GM19240 (cell line): ENCODE measurements at regions not wholly inside any gene's neighbourhood (a gene's known extent, or its start where the extent isn't known, plus 50 kb on each side); places are given as distances from the start of the nearest gene placed in this dataset.

ENCODE experiments used
- DNase-seq: peaks from one replicate; pipeline ENCODE4 v3.0.0; 2011; ENCODE audit warnings: low spot score; ENCODE audit not compliant: insufficient read length

DNA sequence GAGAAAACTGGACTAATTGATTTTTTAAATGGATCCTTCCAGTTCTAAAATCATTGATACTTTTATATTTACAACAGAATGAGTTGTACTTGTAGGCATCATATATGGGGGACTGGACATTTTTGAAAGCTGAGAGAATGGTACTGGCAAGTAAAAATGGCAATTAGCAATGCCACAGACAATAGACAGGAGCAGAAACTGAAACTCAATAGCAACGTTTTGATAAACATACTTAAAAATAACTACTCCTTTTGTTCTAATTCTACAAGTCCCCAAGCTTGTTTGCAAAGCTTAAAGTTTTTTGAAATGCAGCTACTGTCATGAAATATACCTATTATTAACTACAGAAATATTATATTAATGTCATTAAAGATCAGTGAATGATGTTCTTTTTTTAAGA is 52.8 kb upstream of the FBXL7 start:
- DNase-seq, result no peak

DNA sequence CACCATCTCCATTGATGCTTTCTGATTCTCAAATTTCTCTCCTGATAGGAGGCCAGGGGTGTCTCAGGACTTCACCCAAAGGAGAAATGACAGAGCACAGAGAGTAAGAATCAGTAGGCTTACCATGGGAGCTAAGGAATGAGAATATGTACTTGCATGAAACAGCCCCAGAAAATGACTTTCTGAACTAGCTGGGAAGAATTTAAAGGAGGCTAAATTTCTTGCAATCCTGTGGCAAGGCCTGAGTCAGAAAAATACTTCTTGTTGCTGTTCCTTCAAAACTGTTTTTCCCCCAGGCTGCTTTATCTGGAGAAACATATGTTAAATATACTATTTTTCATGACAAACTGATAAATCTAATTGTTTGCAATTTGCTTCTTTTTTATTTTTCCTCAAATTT is 53.4 kb upstream of the FBXL7 start:
- DNase-seq, result no peak

DNA sequence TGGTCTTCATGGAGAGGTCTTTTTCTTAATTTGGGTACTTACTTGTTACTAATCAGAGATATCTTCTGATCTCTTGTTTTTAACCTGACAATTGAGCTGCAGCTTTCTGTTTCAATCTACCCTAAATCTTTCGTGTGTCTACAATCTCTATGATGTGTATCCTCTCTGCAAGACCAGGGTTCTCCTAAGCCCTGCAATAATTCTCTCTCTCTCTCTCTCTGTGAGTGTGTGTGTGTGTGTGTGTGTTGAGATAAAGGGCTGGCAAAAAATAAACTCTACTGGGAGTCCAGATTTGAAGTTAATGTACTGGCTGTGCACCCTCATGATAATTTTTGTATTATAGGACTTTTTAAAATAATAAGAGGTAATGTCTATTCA is 57.8 kb upstream of the FBXL7 start:
- DNase-seq, result no peak

DNA sequence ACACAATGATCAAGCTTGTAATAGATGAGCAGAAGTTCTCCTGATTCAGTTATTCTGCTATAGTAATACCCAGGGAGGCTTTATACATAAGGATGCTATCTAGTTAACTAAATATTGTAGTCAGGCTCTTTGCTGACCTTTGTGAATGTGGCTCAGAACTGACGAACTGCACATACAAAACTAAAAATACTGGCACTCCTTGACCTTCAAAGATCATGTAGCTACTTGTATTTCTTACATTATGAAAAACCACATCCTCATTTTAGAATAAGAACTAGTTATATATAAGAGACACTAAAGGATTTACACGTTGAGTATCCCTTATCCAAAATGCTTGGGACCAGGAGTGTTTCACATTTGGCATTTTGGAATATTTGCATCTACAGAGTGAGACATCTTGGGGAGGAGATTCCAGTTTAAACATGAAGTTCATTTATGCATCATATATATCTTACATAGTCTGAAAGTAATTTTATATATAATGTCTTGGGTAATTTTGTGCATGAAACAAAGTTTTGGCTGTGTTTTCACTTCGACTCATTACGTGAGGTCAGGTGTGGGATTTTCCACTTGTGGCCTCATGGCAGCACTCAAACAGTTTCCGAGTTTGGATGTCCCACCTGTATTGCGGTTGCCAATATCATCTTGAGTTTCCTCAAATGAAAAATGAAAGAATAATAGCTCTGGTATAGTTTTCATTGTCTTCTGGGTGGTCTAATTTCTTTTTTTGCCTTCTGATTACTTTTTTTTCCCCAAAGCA is 58.4 kb upstream of the FBXL7 start:
- no peak for DNase-seq

DNA sequence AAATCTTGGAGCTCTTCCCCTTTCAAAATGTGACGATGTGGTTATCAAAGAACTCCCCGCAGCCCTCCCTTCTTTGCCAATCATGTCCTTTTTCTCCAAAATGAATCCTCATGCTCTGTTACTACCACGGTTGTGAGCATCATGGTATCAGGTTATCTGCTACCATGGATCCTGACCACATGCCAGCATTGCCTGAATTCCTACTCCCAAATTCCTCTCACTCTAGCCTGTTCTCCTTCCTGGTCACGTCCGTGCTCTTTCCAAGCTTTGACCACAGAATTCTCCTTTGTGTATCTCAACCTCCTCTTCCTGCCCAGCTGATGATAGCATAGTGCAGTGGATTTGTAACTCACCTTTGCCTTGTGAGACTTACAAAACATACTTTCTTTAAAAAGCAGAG is 59.5 kb upstream of the FBXL7 start:
- DNase-seq, result no peak

DNA sequence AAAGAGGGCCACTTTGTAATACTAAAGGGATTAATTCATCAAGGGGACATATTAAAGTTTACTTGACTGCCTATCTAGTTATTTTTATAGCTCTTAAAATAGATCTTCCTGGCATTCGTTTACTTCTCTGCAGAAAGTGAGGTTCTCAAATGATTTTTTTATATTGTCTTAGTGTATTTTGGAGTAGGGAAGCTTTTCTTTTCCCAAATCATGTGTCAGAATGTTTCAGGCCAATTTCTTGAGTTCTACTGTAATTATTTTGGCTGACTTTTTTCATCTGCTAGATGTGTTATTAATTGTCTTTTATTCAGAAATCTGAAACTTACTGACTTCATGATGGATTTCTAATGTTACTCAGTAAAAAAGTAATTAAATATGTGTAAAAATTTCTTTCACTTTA is 60.2 kb upstream of the FBXL7 start:
- no peak for DNase-seq

DNA sequence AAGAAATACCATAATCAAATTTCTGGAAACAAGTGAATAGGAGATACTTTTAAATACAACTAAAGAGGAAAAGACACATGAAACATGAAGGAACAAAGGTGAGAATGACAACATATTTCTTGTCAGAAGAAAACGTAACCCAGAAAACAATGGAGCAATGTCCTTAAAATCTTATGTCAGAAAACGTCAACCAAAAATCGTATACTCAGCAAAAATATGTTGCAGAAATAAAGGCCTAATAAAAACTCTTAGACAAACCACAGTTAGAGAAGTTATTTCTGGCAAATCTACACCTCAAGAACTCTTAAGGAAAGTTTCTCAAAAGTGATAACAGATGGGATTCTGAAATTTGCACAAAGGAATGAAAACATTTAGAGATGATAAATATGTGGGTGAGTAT is 66.3 kb upstream of the FBXL7 start:
- no peak for DNase-seq

DNA sequence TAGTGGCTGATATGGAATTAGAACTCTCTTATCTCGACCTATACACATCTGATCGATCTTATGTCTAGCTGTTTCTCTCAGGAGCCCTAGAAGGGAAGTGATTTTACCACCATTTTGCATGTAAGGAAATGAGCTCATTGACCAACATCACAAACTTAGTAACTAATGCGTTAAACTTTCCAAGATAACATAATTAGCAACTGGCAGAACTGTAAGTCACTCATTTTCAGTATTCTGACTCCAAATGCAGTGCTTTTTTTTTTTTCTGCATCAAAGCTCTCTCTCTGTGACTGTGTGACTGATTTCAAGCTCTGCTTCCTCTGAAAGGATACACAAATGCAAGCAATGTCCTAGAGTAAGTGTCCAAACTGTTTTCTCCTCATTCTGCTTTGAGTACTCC is 68.1 kb upstream of the FBXL7 start:
- DNase-seq, result no peak

DNA sequence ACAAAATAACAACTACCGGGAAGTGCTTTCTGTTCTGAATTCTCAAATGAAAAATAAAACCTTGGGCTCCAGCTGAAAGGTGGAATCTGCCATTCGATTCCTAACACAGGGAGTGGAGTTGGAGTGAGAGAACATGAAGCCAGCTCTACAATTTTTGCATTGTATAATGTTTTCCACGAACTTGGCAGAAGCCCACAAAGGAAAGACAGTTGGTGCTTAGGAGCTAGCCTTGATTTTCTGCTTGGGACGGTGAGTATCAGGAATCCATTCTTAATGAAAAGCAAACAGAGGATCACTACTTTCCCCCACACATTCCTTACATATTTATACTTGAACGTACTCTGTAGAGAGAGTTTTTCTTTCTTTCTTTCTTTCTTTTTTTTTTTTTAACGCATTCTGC is 74.2 kb upstream of the FBXL7 start:
- no peak for DNase-seq

DNA sequence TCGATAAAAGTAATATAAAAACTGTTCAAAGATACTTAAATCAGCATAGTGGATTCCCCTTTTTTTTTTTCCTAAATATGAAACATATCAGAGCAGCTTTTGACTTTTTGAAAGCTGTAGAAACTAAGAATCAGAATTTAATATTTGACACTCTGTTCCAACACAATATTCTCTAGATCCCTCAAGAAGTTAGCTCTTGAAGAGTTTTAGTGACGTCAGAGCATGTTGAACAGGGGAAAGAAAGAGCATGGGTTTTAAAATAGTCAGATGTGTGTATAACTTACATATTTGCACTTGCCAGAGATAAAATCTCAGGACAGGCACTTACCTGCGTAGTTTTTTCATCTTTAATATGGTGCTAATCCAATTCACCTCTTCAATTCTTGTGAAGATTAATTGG is 75.2 kb upstream of the FBXL7 start:
- DNase-seq, result no peak

DNA sequence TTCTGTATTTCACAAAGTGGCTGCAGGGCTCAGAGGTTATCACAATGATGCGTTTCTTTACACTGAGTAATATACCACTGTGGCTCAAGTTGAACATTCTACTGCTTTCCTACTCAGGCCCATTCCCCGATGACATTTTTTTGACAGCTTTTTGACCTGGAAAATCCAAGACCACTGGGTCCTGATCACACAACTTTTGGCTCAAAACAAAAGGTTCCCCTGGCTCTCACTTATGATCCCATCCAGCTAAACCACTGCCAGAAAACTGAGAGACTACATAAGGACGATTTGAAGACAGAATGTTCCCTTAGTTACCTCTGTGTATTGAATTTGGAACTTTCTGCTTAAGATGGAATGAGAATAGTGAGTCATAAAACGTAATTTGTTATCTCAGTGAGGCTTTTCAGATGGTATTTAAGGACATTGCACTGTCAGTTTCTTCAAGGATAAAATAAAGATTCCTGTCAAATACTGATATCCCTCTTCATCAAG is 78.0 kb upstream of the FBXL7 start:
- DNase-seq, result no peak

DNA sequence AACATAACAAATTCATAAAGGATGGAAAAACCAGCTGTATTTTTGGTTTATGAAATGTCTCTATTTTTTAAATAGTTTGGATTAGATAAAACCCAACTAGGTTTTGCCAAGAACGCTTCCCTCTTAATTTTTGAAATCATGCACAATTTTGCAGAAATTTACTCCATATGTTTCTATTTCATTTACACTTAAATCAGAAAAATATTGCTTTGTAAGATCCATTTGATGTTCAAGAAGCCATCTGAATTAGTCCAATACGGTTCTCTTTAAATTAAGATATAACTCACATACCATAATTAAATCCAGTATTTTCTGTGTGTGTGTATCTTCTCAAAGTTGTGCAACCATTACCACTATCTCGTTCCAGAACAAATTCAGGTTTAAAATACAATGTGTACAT is 78.6 kb upstream of the FBXL7 start:
- DNase-seq, result no peak

DNA sequence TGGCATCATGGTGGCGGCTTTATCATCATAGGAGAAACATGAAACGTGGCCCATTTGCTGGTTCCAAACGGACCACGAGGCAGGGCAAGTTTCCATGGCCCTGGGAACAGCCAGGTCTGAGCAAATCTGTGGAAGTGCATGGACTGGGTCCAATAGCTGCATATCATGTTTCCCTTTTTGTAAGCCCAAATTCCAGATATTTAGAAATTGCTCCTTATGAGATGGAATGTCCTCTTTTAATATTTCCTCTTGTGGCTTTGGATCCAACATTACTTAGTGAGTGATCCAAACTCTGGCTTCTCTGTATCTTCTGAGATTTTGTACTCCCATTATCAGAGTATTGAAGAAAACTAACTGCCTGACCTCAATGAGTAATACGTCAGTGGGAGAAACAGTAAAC is 79.8 kb upstream of the FBXL7 start:
- DNase-seq, result no peak

DNA sequence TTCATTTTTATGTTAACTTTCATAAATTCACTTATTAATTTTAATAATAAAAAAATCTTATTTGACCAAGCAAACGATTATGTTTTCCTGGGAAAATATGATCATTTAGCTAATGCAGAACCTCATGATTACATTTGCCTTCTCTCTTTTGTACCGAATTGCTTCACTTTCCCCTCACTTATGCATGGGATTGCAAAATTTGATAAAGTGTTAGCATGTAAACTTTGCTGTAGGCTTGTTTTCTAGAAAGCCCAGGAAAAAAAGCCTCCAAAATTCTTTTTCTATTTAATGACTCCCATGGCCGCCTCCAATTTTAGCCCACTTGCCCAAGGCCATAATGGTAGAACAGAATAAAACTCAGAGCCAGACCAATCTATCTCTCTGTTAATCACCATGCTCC is 82.8 kb upstream of the FBXL7 start:
- DNase-seq, result no peak

DNA sequence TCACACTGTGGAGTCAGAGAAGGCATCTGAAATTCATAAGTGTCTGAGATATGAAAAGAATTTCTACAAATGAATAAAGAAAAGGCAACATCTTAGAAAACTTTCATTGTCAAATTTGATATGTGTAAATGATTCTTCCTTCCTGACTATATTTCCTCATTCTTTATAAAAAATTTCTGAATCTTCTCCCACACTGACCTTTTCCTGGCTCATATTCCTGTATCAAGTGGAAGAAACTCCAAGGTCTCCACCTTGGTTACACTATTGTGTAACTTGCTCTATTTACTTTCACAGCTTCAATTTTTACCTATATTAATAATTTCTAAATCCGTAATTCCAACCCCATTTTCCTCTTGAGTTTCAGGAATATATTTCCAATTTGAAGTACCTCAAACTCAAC is 93.5 kb upstream of the FBXL7 start:
- no peak for DNase-seq

DNA sequence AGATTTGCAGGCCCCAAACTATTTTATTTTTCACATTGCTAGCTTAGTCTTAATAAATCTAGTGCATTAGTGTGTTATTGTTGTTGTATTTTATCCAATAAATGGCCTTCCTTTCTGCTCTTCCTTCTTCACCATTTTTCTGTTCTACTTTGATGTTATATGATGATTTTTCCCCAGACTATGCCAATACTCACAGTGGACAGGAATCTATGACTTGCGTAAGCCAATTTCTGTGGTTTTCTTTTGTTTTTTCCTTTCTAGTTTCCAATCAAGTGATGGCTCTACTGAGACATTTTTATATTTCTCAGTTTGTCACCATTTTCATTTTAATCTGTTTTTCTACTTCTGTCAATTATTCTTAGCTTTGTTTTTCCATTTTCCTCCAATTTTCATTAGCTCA is 106.8 kb upstream of the FBXL7 start:
- DNase-seq, result no peak

DNA sequence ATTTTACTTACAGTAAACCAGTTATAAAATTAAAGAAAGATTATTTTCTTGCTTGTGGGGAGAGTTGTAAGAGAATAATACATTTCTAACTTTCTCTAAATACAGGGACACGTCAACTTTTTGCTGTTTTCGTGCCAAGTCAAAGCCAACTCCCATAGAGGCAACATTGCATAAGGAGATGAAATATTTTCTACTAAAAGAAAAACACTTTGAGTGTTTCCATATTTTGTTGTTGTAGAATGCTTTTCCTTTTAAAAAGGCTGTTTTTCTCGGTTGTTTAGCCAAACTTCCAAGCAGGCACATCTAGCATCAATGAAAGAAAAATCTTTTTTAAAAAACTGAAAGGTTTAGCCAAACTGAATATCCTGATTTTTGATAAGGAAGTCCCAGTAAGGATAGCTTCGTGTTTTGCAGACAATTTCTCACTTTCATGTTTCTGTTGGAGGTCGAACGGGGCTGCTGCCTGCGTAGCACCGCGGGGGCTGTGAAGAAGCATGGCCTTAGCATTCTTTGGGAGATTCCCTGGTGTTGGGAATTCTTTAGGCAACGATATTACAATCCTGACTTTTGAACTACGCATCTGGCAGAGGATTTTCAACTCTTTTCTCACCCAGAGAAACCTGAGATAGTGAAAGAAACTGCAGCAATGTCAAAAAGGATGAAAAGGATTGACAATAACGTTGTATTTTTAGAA is 108.1 kb upstream of the FBXL7 start:
- no peak for DNase-seq

DNA sequence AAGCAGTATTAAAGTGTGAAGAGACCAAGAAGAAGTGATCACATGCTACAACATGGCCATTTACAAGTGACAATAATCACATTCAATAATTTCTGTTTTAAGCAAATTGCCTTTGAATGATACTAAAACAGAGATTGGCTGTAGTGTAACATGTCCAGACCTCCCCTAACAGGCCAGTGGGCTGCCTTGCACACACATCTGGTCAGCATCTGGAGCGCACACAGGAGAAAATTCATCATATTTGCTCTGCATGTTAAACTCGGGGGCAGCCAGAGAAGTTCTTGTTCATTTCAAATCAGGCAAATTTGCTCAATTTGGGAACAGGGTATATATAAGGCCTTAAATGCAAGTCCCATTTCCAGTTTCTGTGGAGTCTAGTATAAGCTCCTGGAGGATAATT is 111.1 kb upstream of the FBXL7 start:
- DNase-seq, result no peak

DNA sequence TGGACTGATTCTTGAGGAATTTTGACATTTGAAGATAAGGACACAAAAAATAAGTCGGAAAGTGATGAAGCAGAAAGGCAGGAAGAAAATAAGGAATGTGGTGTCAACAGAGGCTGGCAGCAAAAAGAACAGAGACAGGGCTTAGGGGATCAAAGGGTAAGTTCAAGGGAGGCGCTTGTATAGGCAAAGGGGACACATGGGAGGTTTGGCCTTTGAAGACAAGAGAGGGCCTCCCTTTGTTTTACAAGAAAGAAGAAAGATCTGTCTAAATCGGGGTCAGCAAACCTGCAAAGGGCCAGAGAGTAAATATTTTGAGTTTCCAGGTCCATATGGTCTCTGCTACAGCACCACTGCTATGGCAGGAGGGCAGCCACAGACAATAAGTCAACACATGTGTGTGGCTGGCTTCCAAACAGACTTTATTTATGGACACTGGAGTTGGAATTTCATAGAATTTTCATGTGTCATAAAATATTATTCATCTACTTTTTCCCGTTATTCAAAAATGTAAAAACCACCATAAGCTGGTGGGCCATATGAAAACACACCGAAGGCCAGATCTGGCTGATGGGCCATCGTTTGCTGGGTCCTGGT is 112.0 kb upstream of the FBXL7 start:
- DNase-seq, result no peak

DNA sequence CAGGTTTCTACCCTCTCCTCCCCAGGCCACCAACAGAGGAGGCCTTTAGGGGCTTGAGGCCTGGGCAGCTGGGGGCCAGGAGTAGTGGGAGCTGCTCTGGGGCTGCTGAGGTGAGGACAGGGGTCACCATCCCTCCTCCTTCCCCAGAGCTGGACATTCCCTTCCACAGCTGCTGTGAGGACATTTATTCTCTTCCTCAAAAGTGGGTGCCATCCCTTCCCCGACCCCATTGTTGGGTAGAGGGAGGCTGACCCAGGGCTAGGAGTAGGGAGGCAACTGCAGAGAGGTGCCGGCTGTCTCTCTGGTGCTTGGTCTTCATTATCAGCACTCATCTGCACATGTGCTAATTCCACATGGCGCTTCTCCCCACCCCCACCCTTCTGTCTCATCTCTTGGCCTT is 113.9 kb upstream of the FBXL7 start:
- DNase-seq, result no peak

DNA sequence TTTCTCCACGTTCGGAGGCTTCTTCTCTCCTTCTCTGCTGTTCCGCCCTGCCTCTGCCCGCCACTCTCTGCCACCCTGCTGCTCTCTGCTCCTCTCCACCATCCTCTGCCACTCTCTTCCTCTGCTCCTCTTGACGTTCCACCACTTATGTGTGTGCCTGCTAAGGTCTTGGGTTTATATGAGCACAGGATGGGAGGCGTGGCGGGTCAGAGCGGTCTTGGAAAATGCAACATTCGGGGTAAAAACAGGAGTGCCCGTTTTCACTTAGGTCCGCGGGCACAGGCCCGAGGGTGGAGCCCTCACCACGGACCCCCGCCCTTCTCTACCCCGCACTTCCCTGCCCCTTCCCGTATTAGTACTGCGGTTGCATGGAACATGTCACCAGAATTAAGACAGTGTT is 114.4 kb upstream of the FBXL7 start:
- no peak for DNase-seq

DNA sequence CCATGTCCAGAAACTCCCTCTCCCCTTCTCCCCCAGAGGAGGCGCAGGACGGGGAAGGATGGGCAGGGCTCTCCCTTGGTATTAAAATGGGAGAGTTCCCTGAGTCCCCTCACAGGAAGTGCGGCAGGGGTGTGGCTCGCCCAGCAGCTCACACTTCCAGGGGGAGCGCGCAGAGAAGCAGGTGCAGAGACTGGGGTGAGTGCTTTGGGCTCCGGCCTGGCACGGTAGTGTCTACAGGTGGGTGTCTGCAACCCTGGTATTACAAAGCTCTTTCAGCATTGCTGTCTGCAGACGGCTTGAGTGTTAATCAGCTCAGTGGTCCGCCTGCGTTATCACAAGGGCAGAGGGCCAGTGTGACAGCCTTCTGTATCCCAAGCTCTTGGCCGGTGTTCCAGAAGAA is 114.9 kb upstream of the FBXL7 start:
- DNase-seq, result no peak

DNA sequence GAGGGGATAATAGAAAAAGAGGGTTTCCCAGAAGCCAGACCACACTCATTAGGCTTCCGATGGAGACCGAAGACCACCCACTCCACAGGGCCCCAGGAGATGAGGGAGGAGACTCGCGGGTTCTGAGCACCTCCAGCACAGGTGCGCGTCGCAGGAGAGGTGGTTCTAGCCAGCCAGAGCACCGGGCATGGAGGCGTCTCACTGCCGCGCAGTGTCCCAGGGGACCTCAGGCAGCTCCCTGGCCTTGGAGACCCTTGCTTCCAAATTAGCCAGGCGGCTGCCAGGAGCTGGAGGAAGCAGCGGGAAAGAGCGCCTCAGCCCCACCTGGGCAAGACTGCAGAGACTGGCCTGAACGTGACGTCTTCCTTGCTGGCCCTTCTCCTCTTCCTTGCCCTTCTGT is 115.4 kb upstream of the FBXL7 start:
- no peak for DNase-seq
